Nephron (organoid): ENCODE measurements at regions not wholly inside any gene's neighbourhood (a gene's known extent, or its start where the extent isn't known, plus 50 kb on each side); places are given as distances from the start of the nearest gene placed in this dataset.

ENCODE experiments used
- H3K27ac Mint-ChIP-seq, 3 experiments: 2 replicates each; pipeline ENCODE4 v1.8.0; 2020; ENCODE audit warnings: mixed read lengths in 3 of 3, mild to moderate bottlenecking in 2 of 3, moderate library complexity in 1 of 3
- H3K27me3 Mint-ChIP-seq: 2 replicates; pipeline ENCODE4 v1.8.0; 2021; ENCODE audit warnings: low read depth, mild to moderate bottlenecking, moderate library complexity, mixed read lengths
- H3K36me3 Mint-ChIP-seq: 2 replicates; pipeline ENCODE4 v1.8.0; 2020; ENCODE audit warnings: low read depth, mixed read lengths
- H3K4me1 Mint-ChIP-seq: 2 replicates; pipeline ENCODE4 v1.8.0; 2020; ENCODE audit warnings: mixed read lengths
- H3K4me3 Mint-ChIP-seq, 3 experiments: 2 replicates each; pipeline ENCODE4 v1.8.0; 2020; ENCODE audit warnings: mild to moderate bottlenecking in 3 of 3, mixed read lengths in 3 of 3, moderate library complexity in 2 of 3
- H3K9me3 Mint-ChIP-seq: 2 replicates; pipeline ENCODE4 v1.8.0; 2020; ENCODE audit warnings: mixed read lengths
- TF ChIP-seq, protein P1 (sequence below), 3 experiments: fragments of 200-600 bp; sonication (generic); IDR thresholded peaks; one replicate each; pipeline ENCODE4 v1.5.0; 2021; ENCODE audit warnings: antibody characterized with exemption in 3 of 3; ENCODE audit not compliant: unreplicated experiment in 3 of 3

DNA sequence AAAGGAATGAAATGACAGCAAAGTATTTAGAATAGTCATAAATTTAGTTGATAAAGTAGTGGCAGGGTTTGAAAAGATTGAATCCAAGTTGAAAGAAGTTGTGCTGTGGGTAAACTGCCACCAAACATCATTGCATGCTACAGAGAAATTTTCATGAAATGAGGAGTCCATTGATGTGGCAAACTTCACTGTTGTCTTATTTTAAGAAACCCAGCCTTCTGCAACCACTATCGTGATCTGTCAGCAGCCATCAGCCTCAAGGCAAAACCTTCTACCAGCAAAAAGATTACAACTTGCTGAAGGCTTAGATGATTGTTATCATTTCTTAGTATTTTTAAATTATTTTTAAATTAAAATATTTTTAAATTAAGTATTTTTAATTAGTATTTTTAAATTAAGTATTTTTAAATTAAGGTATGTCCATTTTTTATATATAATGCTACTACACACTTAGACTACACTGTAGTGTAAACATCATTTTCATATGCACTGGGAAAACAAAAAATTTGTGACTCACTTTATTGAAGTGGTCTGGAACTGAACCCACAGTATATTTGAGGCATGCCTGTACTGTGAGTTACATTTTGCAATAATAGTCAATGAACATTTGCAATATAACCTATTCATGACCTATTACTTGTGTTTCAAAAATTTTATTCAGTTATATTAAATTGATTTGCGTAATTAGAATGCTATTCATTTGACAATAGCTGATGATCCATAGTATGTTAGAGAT is 67.2 kb upstream of the SYT1 start:
- Mint-ChIP-seq H3K4me3 (no peak overlapping the region), H3K36me3 (peaks cover 4% of the 10 kb centered on the region), H3K27ac (no peak overlapping the region), H3K4me1 (no peaks in the 10 kb centered on the region), H3K27me3 (no peaks in the 10 kb centered on the region), H3K9me3 (peaks cover 15% of the 10 kb centered on the region)
- TF ChIP-seq, protein P1, sequence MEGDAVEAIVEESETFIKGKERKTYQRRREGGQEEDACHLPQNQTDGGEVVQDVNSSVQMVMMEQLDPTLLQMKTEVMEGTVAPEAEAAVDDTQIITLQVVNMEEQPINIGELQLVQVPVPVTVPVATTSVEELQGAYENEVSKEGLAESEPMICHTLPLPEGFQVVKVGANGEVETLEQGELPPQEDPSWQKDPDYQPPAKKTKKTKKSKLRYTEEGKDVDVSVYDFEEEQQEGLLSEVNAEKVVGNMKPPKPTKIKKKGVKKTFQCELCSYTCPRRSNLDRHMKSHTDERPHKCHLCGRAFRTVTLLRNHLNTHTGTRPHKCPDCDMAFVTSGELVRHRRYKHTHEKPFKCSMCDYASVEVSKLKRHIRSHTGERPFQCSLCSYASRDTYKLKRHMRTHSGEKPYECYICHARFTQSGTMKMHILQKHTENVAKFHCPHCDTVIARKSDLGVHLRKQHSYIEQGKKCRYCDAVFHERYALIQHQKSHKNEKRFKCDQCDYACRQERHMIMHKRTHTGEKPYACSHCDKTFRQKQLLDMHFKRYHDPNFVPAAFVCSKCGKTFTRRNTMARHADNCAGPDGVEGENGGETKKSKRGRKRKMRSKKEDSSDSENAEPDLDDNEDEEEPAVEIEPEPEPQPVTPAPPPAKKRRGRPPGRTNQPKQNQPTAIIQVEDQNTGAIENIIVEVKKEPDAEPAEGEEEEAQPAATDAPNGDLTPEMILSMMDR (IDR thresholded peaks at IDR 0.05; ENCODE audit: unreplicated experiment in 3 of 3), result no peak

DNA sequence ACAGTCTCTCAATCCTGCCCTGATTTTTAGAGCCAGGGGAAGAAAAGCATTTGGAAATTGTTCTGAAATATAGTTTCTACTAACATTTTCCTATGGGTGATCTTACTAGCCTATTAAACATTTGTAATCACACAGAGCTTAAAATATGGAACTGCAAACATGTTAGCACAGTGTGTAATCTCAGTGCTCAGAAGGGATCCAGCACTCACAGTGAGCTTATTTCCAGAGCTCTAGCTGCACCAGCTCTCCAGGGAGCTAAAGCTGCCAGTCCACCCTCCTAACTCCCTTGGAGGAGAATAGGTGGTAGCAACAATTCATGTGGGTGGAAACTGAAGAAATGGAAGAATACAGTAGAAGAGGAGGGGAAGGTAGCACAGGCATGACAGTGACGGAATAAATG is 64.9 kb upstream of the SYT1 start:
- Mint-ChIP-seq H3K27ac (no peak overlapping the region), H3K9me3 (peaks cover 6% of the 10 kb centered on the region), H3K27me3 (no peaks in the 10 kb centered on the region), H3K4me1 (no peaks in the 10 kb centered on the region), H3K36me3 (peaks cover 4% of the 10 kb centered on the region), H3K4me3 (no peak overlapping the region)
- TF ChIP-seq, protein P1 (IDR thresholded peaks at IDR 0.05; ENCODE audit: unreplicated experiment in 3 of 3), result no peak

DNA sequence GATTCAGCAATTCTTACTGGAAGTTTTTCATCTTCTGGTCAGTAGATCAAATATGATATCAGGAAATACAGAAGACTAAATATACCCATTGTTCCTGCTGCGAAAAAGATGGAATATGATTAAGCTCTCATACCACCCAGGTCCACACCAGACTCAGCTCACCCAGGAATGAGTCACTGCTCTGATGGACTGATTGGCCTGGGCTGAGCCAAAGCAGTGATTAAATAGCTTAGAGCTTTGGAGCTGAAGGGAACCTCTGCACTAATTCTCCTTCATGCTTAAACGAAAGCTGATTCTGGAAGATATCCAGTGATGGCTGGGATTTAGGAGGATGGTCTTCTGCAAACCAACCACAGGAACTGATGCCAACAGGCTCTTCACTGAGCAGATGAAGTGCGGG is 62.0 kb upstream of the SYT1 start:
- no peaks in the 10 kb centered on the region for H3K36me3 Mint-ChIP-seq
- H3K27me3 Mint-ChIP-seq, result no peaks in the 10 kb centered on the region
- TF ChIP-seq, protein P1 (IDR thresholded peaks at IDR 0.05; ENCODE audit: unreplicated experiment in 3 of 3), result no peak
- H3K4me1 Mint-ChIP-seq, result no peaks in the 10 kb centered on the region
- H3K4me3 Mint-ChIP-seq, result no peak overlapping the region
- no peak overlapping the region for H3K27ac Mint-ChIP-seq
- no peaks in the 10 kb centered on the region for H3K9me3 Mint-ChIP-seq

DNA sequence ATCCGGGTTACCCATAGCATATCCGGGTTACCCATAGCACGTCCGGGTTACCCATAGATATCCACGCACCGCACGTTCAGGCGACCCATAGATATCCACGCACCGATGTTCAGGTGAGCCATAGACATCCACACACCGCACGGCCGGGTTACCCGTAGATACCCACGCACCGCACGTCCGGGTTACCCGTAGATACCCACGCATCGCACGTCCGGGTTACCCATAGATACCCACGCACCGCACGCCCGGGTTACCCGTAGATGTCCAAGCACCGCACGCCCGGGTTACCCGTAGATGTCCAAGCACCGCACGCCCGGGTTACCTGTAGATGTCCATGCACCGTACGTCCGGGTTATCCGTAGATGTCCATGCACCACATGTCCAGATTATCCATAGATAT is 60.3 kb upstream of the SYT1 start:
- no peaks in the 10 kb centered on the region for H3K27me3 Mint-ChIP-seq
- H3K36me3 Mint-ChIP-seq, result no peaks in the 10 kb centered on the region
- TF ChIP-seq, protein P1 (IDR thresholded peaks at IDR 0.05; ENCODE audit: unreplicated experiment in 3 of 3), result no peak
- no peaks in the 10 kb centered on the region for H3K9me3 Mint-ChIP-seq
- no peak overlapping the region for H3K4me3 Mint-ChIP-seq
- H3K4me1 Mint-ChIP-seq, result no peaks in the 10 kb centered on the region
- H3K27ac Mint-ChIP-seq, result no peak overlapping the region
